Suprapubic skin (tissue), 3 donors: ENCODE measurements at regions not wholly inside any gene's neighbourhood (a gene's known extent, or its start where the extent isn't known, plus 50 kb on each side); places are given as distances from the start of the nearest gene placed in this dataset.

ENCODE experiments used
- CTCF ChIP-seq, 2 donors: fragments of 200-600 bp in 1 of 2; fragments of 450-650 bp in 1 of 2; sonication (generic) in 1 of 2; IDR thresholded peaks; one replicate each; pipeline ENCODE4 v1.5.1; 2016 to 2019; ENCODE audit warnings: antibody characterized with exemption in 2 of 2, mild to moderate bottlenecking in 1 of 2, moderate library complexity in 1 of 2
- POLR2A ChIP-seq, 2 donors: fragments of 450-650 bp; IDR thresholded peaks; one replicate each; pipeline ENCODE4 v1.6.1; 2017; ENCODE audit warnings: antibody characterized with exemption in 2 of 2, mild to moderate bottlenecking in 2 of 2, moderate library complexity in 2 of 2

DNA sequence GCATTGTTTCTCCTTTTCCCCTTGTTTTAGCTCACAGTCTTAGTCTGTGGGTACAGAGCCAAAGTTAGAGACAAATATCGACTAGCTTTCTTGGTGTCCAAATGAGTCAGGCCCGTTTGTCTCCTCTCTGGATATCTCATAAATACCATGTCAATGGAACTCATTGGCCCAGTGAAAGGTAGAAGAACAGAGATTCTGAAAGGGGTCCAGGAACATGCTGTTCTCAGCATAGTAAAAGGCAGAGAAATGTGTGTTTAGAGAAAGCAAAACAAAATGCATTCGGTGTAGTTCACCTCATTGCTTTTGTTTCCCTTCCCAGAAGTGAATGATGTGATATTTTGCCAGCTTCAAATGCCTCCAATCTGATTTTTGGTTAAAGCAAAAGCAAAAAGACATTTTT lies 238.6 kb upstream of the SLC8A1 start:
- no peak for TF ChIP-seq CTCF (IDR thresholded peaks at IDR 0.05)
- no peak for TF ChIP-seq POLR2A (IDR thresholded peaks at IDR 0.05)
